SK-N-SH treated with all-trans-retinoic acid at 6 μM for 48 hours (cell line): ENCODE measurements at regions not wholly inside any gene's neighbourhood (a gene's known extent, or its start where the extent isn't known, plus 50 kb on each side); places are given as distances from the start of the nearest gene placed in this dataset.

ENCODE experiments used
- ARNTL ChIP-seq: fragments of 450-650 bp; formaldehyde crosslinking; IDR thresholded peaks from 2 replicates; pipeline ENCODE4 v1.5.0; 2020; ENCODE audit warnings: low read depth, mild to moderate bottlenecking, moderate library complexity, borderline replicate concordance
- ISL1 ChIP-seq: fragments of 250-450 bp; sonication (Bioruptor Pico); IDR thresholded peaks from 2 replicates; pipeline ENCODE4 v2.1.2; 2022; ENCODE audit warnings: mild to moderate bottlenecking, moderate library complexity
- OSR1 ChIP-seq: fragments of 250-450 bp; sonication (Bioruptor Pico); IDR thresholded peaks from 2 replicates; pipeline ENCODE4 v1.8.0; 2022; ENCODE audit warnings: moderate library complexity, mild to moderate bottlenecking, inconsistent platforms
- ZFP3 ChIP-seq: fragments of 250-450 bp; sonication (Bioruptor Pico); IDR thresholded peaks from 2 replicates; pipeline ENCODE4 v1.5.0; 2020; ENCODE audit warnings: mild to moderate bottlenecking, moderate library complexity
- ZFP30 ChIP-seq: fragments of 450-650 bp; formaldehyde crosslinking; IDR thresholded peaks from 2 replicates; pipeline ENCODE4 v1.5.0; 2022; ENCODE audit warnings: mild to moderate bottlenecking, moderate library complexity
- ZNF565 ChIP-seq: fragments of 450-650 bp; formaldehyde crosslinking; conservative IDR thresholded peaks from 2 replicates; pipeline ENCODE4 v1.5.0; 2020; ENCODE audit warnings: low read depth, mild to moderate bottlenecking, moderate library complexity
- ZNF70 ChIP-seq: fragments of 450-650 bp; formaldehyde crosslinking; IDR thresholded peaks from 2 replicates; pipeline ENCODE4 v1.5.0; 2020; ENCODE audit warnings: mild to moderate bottlenecking, moderate library complexity
- TF ChIP-seq, protein P1 (sequence below): fragments of 250-450 bp; sonication (Bioruptor Pico); IDR thresholded peaks from 2 replicates; pipeline ENCODE4 v1.5.1; 2020; ENCODE audit warnings: low read depth, mild to moderate bottlenecking, moderate library complexity
- TF ChIP-seq, protein P2 (sequence below): fragments of 250-450 bp; sonication (Bioruptor Pico); IDR thresholded peaks from 2 replicates; pipeline ENCODE4 v1.5.0; 2020; ENCODE audit warnings: mild to moderate bottlenecking, moderate library complexity
- TF ChIP-seq, protein P3 (sequence below): fragments of 250-450 bp; sonication (Bioruptor Pico); IDR thresholded peaks from 2 replicates; pipeline ENCODE4 v1.8.0; 2020; ENCODE audit warnings: mild to moderate bottlenecking, moderate library complexity, borderline replicate concordance

DNA sequence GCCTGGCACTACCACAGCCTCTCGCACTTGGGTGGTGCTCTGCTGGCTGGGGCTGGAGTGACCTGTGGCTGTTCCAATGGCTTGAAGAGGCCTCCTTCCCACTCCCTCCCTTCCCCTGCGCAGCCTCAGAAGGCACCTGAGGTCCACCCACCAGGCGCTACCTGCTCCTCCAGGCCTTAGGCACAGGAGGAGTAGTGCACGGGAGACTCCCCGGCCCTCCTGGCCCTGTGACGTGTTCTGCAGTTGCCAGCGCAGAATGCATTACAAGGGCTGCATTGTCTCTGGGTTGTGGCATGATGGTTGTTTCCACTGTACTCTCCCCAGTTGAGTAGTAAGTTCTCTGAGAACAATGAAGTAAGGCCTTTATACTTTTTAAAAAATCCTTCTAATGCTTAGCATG is 128.6 kb downstream of the TEX29 start:
- TF ChIP-seq ZFP30 (CRISPR knock-in tag): no peak
- TF ChIP-seq OSR1 (CRISPR knock-in tag): no peak
- no peak for TF ChIP-seq ZFP3 (CRISPR knock-in tag)
- TF ChIP-seq, protein P1, sequence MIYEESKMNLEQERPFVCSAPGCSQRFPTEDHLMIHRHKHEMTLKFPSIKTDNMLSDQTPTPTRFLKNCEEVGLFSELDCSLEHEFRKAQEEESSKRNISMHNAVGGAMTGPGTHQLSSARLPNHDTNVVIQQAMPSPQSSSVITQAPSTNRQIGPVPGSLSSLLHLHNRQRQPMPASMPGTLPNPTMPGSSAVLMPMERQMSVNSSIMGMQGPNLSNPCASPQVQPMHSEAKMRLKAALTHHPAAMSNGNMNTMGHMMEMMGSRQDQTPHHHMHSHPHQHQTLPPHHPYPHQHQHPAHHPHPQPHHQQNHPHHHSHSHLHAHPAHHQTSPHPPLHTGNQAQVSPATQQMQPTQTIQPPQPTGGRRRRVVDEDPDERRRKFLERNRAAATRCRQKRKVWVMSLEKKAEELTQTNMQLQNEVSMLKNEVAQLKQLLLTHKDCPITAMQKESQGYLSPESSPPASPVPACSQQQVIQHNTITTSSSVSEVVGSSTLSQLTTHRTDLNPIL (CRISPR knock-in tag): no peak
- no peak for TF ChIP-seq ARNTL (CRISPR knock-in tag)
- no peak for TF ChIP-seq ZNF565 (CRISPR knock-in tag)
- no peak for TF ChIP-seq ZNF70
- TF ChIP-seq, protein P2, sequence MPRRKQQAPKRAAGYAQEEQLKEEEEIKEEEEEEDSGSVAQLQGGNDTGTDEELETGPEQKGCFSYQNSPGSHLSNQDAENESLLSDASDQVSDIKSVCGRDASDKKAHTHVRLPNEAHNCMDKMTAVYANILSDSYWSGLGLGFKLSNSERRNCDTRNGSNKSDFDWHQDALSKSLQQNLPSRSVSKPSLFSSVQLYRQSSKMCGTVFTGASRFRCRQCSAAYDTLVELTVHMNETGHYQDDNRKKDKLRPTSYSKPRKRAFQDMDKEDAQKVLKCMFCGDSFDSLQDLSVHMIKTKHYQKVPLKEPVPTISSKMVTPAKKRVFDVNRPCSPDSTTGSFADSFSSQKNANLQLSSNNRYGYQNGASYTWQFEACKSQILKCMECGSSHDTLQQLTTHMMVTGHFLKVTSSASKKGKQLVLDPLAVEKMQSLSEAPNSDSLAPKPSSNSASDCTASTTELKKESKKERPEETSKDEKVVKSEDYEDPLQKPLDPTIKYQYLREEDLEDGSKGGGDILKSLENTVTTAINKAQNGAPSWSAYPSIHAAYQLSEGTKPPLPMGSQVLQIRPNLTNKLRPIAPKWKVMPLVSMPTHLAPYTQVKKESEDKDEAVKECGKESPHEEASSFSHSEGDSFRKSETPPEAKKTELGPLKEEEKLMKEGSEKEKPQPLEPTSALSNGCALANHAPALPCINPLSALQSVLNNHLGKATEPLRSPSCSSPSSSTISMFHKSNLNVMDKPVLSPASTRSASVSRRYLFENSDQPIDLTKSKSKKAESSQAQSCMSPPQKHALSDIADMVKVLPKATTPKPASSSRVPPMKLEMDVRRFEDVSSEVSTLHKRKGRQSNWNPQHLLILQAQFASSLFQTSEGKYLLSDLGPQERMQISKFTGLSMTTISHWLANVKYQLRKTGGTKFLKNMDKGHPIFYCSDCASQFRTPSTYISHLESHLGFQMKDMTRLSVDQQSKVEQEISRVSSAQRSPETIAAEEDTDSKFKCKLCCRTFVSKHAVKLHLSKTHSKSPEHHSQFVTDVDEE (CRISPR knock-in tag): no peak
- TF ChIP-seq, protein P3, sequence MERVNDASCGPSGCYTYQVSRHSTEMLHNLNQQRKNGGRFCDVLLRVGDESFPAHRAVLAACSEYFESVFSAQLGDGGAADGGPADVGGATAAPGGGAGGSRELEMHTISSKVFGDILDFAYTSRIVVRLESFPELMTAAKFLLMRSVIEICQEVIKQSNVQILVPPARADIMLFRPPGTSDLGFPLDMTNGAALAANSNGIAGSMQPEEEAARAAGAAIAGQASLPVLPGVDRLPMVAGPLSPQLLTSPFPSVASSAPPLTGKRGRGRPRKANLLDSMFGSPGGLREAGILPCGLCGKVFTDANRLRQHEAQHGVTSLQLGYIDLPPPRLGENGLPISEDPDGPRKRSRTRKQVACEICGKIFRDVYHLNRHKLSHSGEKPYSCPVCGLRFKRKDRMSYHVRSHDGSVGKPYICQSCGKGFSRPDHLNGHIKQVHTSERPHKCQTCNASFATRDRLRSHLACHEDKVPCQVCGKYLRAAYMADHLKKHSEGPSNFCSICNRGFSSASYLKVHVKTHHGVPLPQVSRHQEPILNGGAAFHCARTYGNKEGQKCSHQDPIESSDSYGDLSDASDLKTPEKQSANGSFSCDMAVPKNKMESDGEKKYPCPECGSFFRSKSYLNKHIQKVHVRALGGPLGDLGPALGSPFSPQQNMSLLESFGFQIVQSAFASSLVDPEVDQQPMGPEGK (CRISPR knock-in tag): no peak
- TF ChIP-seq ISL1 (CRISPR knock-in tag): no peak
